Mesenchymal stem cell (in vitro differentiated cells and primary cell): ENCODE measurements at regions not wholly inside any gene's neighbourhood (a gene's known extent, or its start where the extent isn't known, plus 50 kb on each side); places are given as distances from the start of the nearest gene placed in this dataset.
A peak's percentile ranks its signal among the peaks of the same experiment; 100 is the strongest.

ENCODE experiments used
- DNase-seq: peaks from one replicate; pipeline ENCODE4 v3.0.0-alpha.2; 2013
- H2AFZ ChIP-seq: one replicate; pipeline ENCODE4 v1.6.1; 2013; ENCODE audit warnings: low read depth, mild to moderate bottlenecking, control low read depth, inconsistent platforms, low read length, moderate library complexity
- H2AK5ac ChIP-seq: 2 replicates; pipeline ENCODE4 v1.6.1; 2013; ENCODE audit warnings: low read length, moderate library complexity, mild to moderate bottlenecking, inconsistent platforms; ENCODE audit not compliant: severe bottlenecking
- H2BK120ac ChIP-seq: one replicate; pipeline ENCODE4 v1.6.1; 2013; ENCODE audit warnings: low read depth, mild to moderate bottlenecking, inconsistent platforms, low read length, moderate library complexity
- H2BK12ac ChIP-seq, 2 experiments: one replicate each; pipeline ENCODE4 v1.6.1; 2013; ENCODE audit warnings: inconsistent platforms in 2 of 2, low read length in 2 of 2, mild to moderate bottlenecking in 2 of 2, moderate library complexity in 2 of 2, control low read depth in 1 of 2
- H2BK15ac ChIP-seq: one replicate; pipeline ENCODE4 v1.6.1; 2013; ENCODE audit warnings: mild to moderate bottlenecking, low read depth, inconsistent platforms; ENCODE audit not compliant: poor library complexity, severe bottlenecking
- H2BK5ac ChIP-seq: 2 replicates; pipeline ENCODE4 v1.6.1; 2013; ENCODE audit warnings: low read depth, mild to moderate bottlenecking, low read length, control low read depth, inconsistent platforms; ENCODE audit not compliant: poor library complexity, severe bottlenecking
- H3K14ac ChIP-seq, 2 experiments: one replicate each; pipeline ENCODE4 v1.6.1; 2013; ENCODE audit warnings: inconsistent platforms in 2 of 2, low read length in 2 of 2, control low read depth in 1 of 2, mild to moderate bottlenecking in 1 of 2, moderate library complexity in 1 of 2
- H3K18ac ChIP-seq, 2 experiments: one replicate each; pipeline ENCODE4 v1.6.1; 2013; ENCODE audit warnings: inconsistent platforms in 2 of 2, low read length in 2 of 2, control low read depth in 1 of 2, low read depth in 1 of 2, mild to moderate bottlenecking in 1 of 2
- H3K23ac ChIP-seq, 2 experiments: one replicate each; pipeline ENCODE4 v1.6.1; 2013; ENCODE audit warnings: inconsistent platforms in 2 of 2, low read length in 2 of 2, mild to moderate bottlenecking in 2 of 2, moderate library complexity in 2 of 2, control low read depth in 1 of 2
- H3K27ac ChIP-seq: 2 replicates; pipeline ENCODE4 v1.5.1; 2013; ENCODE audit warnings: mild to moderate bottlenecking, moderate library complexity, low read length, control low read depth, inconsistent platforms; ENCODE audit not compliant: poor library complexity, severe bottlenecking
- H3K27me3 ChIP-seq, 2 experiments: 2 replicates each; pipeline versions ENCODE4 v1.6.1 to v1.7.0; 2013; ENCODE audit warnings: low read length in 2 of 2, mild to moderate bottlenecking in 2 of 2, moderate library complexity in 2 of 2, control low read depth in 1 of 2, inconsistent platforms in 1 of 2; ENCODE audit not compliant: control insufficient read depth in 1 of 2, insufficient read depth in 1 of 2
- H3K36me3 ChIP-seq, 2 experiments: 2 replicates each; pipeline versions ENCODE4 v1.6.1 to v1.7.0; 2013; ENCODE audit warnings: low read length in 2 of 2, control low read depth in 1 of 2, inconsistent platforms in 1 of 2, low read depth in 1 of 2, mild to moderate bottlenecking in 1 of 2; ENCODE audit not compliant: insufficient read depth in 2 of 2, control insufficient read depth in 1 of 2
- H3K4ac ChIP-seq, 2 experiments: one replicate each; pipeline ENCODE4 v1.6.1; 2013; ENCODE audit warnings: inconsistent platforms in 2 of 2, low read length in 2 of 2, mild to moderate bottlenecking in 2 of 2, moderate library complexity in 2 of 2, control low read depth in 1 of 2, low read depth in 1 of 2
- H3K4me1 ChIP-seq: 2 replicates; pipeline ENCODE4 v1.6.1; 2013; ENCODE audit warnings: low read depth, low read length, control low read depth; ENCODE audit not compliant: control insufficient read depth, insufficient read depth
- H3K4me2 ChIP-seq: 2 replicates; pipeline ENCODE4 v1.6.1; 2013; ENCODE audit warnings: low read length, mild to moderate bottlenecking, inconsistent platforms; ENCODE audit not compliant: poor library complexity, severe bottlenecking
- H3K4me3 ChIP-seq, 2 experiments: 2 replicates each; pipeline versions ENCODE4 v1.5.1 to v1.7.0; 2013; ENCODE audit warnings: low read length in 2 of 2, mild to moderate bottlenecking in 2 of 2, control low read depth in 1 of 2, low read depth in 1 of 2; ENCODE audit not compliant: insufficient read depth in 1 of 2
- H3K79me1 ChIP-seq: replicated peaks from 2 replicates; pipeline ENCODE4 v1.6.1; 2013; ENCODE audit warnings: mild to moderate bottlenecking, control low read depth, low read length, inconsistent platforms; ENCODE audit not compliant: poor library complexity, severe bottlenecking
- H3K9ac ChIP-seq: 2 replicates; pipeline ENCODE4 v1.7.0; 2013; ENCODE audit warnings: mild to moderate bottlenecking, low read length, moderate library complexity
- H3K9me3 ChIP-seq: 2 replicates; pipeline ENCODE4 v1.7.0; 2013; ENCODE audit warnings: mild to moderate bottlenecking, low read length; ENCODE audit not compliant: control insufficient read depth
- H4K8ac ChIP-seq: one replicate; pipeline ENCODE4 v1.6.1; 2013; ENCODE audit warnings: inconsistent platforms, mild to moderate bottlenecking, low read length, moderate library complexity
- H4K91ac ChIP-seq: one replicate; pipeline ENCODE4 v1.6.1; 2013; ENCODE audit warnings: mild to moderate bottlenecking, low read length, inconsistent platforms
- WGBS: methylation state at CpG from one replicate; pipeline ENCODE4 v1.1.7; 2013; ENCODE audit warnings: mixed read lengths; 5-methylcytosine and 5-hydroxymethylcytosine counted together

DNA sequence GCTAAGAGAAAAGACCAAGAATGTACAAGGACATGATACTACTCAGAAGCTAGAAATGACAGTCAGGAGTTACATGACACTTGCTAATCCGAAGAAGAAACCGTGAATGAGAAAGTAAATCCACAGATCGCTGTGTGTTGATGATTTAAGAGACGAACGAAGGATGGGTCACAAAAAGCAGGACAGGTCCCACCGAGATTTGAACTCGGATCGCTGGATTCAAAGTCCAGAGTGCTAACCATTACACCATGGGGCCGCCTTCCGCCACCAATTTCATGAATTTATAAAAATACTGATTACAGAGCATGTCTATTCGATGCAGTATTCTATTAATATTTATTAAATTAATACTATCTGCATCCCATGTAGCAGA, 54.0 kb upstream of the BTN3A2 start:
- no peak overlapping the region for H4K91ac ChIP-seq
- no peaks in the 10 kb centered on the region for H3K36me3 ChIP-seq
- H2BK12ac ChIP-seq, result no peak overlapping the region
- H3K79me1 ChIP-seq, result no peaks in the 10 kb centered on the region
- H3K9ac ChIP-seq, result no peak overlapping the region
- H3K27me3 ChIP-seq, result no peaks in the 10 kb centered on the region
- no peaks in the 10 kb centered on the region for H3K9me3 ChIP-seq
- no peak overlapping the region for H3K14ac ChIP-seq
- H2AK5ac ChIP-seq, result peak overlapping the region; percentile 90
- no peak overlapping the region for H4K8ac ChIP-seq
- H3K4me3 ChIP-seq, result peak overlapping the region in 1 of 2 experiments; percentile 79
- no peak overlapping the region for H3K4ac ChIP-seq
- H3K4me1 ChIP-seq, result peaks cover 4% of the 10 kb centered on the region
- H3K23ac ChIP-seq, result no peak overlapping the region
- no peak overlapping the region for H2BK5ac ChIP-seq
- peak; percentile 55 for DNase-seq
- WGBS, result under 1% methylated on average over 8 of the region's 11 CpGs
- peak overlapping the region; percentile 1 for H3K4me2 ChIP-seq
- peak overlapping the region; percentile 93 for H3K27ac ChIP-seq
- H2AFZ ChIP-seq, result no peak overlapping the region
- no peak overlapping the region for H2BK120ac ChIP-seq
- no peak overlapping the region for H3K18ac ChIP-seq
- H2BK15ac ChIP-seq, result no peak overlapping the region

DNA sequence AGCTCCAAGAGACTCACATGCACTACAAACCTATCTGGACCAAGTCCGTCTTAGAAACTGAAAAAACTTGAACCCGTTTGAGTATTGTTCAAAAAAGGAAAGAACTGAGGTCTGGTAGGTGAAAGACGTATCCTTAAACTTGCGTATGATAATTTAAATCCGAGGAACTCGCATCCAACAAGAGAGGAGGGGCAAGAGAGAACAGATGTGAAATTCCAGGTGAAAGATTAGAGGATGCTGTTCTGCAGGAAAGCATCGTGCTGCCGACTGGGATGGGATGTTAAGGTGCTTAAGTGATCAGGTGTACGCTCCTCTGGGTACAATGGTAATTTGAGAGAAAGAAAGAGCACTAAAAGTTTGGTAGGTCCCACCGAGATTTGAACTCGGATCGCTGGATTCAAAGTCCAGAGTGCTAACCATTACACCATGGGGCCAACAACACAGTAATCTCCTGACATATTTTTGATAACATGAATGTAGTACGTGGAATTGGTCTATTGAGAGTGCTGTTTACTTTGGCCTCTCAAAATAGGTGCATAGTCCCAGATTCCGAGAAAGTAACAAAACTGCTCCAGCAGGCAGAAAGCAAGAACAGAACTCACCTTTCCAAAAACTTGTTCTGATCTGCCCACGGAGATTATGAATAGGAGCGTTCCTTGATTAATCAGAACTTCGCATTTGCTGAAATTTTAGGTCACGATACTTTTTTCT, 53.5 kb upstream of the BTN3A2 start:
- Histone ChIP-seq H2AFZ (no peak overlapping the region), H3K27ac (peak overlapping the region; percentile 71), H3K4me2 (peak overlapping the region; percentile 38), H3K4me3 (peak overlapping the region in 1 of 2 experiments; percentile 79), H3K79me1 (no peaks in the 10 kb centered on the region), H3K9ac (peak overlapping the region; percentile 79), H2BK12ac (no peak overlapping the region), H3K18ac (no peak overlapping the region), H3K4ac (no peak overlapping the region), H2AK5ac (no peak overlapping the region), H2BK120ac (no peak overlapping the region), H3K9me3 (no peaks in the 10 kb centered on the region), H3K36me3 (no peaks in the 10 kb centered on the region), H2BK15ac (no peak overlapping the region), H3K4me1 (peaks cover 2% of the 10 kb centered on the region), H4K91ac (no peak overlapping the region), H3K27me3 (no peaks in the 10 kb centered on the region), H4K8ac (no peak overlapping the region), H2BK5ac (no peak overlapping the region), H3K14ac (no peak overlapping the region), H3K23ac (no peak overlapping the region)
- 7% methylated on average over 13 of the region's 18 CpGs for WGBS
- DNase-seq, result peak; percentile 73

DNA sequence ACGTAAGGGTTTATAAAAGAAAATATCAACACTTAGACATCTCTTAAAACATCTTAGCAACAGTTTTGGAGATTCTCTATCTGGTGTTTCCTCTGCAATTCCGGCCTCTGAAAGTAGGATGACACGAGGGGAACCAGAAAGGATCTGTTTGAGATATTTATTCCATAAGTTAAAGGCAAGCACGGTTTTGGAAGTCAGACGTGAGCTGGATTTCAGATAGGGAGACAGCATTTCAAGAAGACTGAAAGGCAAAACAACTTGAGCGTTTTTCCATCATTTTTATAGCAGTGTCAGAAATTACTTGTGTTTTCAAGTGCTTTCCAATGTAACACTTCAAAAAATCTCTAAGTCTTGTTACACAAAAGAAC, 52.9 kb upstream of the BTN3A2 start:
- H3K9me3 ChIP-seq, result no peaks in the 10 kb centered on the region
- H3K4me1 ChIP-seq, result peaks cover 1% of the 10 kb centered on the region
- H2BK15ac ChIP-seq, result no peak overlapping the region
- H2AK5ac ChIP-seq, result no peak overlapping the region
- H2BK12ac ChIP-seq, result no peak overlapping the region
- no peak overlapping the region for H2AFZ ChIP-seq
- peak overlapping the region; percentile 38 for H3K4me2 ChIP-seq
- H3K18ac ChIP-seq, result no peak overlapping the region
- 4% methylated on average over 5 of the region's 6 CpGs for WGBS
- H3K79me1 ChIP-seq, result no peaks in the 10 kb centered on the region
- peak; percentile 68 for DNase-seq
- no peak overlapping the region for H3K14ac ChIP-seq
- H4K91ac ChIP-seq, result no peak overlapping the region
- H2BK5ac ChIP-seq, result no peak overlapping the region
- H3K27ac ChIP-seq, result peak overlapping the region; percentile 71
- no peaks in the 10 kb centered on the region for H3K27me3 ChIP-seq
- H3K4me3 ChIP-seq, result peak overlapping the region in 1 of 2 experiments; percentile 79
- H3K4ac ChIP-seq, result no peak overlapping the region
- no peak overlapping the region for H2BK120ac ChIP-seq
- no peak overlapping the region for H3K23ac ChIP-seq
- H4K8ac ChIP-seq, result no peak overlapping the region
- H3K9ac ChIP-seq, result peak overlapping the region; percentile 79
- H3K36me3 ChIP-seq, result no peaks in the 10 kb centered on the region

DNA sequence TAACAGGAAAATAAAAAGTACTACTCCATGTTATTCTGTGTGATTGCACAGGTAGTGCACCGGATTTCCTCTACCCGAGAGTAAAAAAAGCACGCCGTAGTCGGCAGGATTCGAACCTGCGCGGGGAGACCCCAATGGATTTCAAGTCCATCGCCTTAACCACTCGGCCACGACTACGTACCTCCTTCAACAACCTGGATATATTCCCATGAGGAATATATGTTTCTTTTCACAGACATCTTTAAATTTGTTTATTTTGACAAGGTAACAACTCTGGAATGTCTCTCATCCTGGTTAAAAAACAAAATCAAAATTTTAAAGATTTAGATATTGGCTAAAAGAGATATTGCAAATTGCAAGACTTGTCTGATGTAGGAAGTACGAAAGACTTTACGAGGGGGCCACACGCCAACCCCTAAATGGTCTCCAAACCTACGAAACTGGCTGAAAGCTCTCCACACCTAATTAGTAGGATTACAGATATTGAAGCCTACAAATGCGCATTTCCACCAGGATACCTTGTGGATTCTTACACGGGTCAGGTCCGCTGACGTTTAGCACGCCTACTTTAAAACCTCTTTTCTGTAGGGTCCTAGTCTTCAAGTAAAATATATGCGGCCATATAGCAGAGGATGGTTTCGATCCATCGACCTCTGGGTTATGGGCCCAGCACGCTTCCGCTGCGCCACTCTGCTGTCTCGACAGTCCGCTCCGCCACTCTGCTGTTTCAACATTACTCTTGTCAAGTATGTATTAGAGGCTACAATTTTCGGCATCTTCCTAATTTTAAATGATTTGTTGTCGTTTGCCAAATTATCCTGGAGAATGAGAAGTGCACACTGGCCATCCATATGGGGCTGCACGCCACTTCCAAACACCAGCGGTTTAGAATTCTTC, 52.2 kb upstream of the BTN3A2 start:
- Histone ChIP-seq H3K4ac (no peak overlapping the region), H2BK5ac (no peak overlapping the region), H2AK5ac (no peak overlapping the region), H2BK120ac (no peak overlapping the region), H3K4me3 (peak overlapping the region; percentile 20 to 79), H3K14ac (no peak overlapping the region), H3K4me1 (peaks cover 1% of the 10 kb centered on the region), H4K91ac (no peak overlapping the region), H2BK15ac (no peak overlapping the region), H3K18ac (no peak overlapping the region), H3K27ac (peak overlapping the region; percentile 83), H3K79me1 (no peaks in the 10 kb centered on the region), H2AFZ (no peak overlapping the region), H4K8ac (no peak overlapping the region), H3K27me3 (no peaks in the 10 kb centered on the region), H3K23ac (no peak overlapping the region), H3K9me3 (no peaks in the 10 kb centered on the region), H2BK12ac (no peak overlapping the region), H3K36me3 (no peaks in the 10 kb centered on the region), H3K4me2 (peak overlapping the region; percentile 66), H3K9ac (peak overlapping the region; percentile 79)
- 1% methylated on average over 29 of the region's 34 CpGs for WGBS
- peak; percentile 94 for DNase-seq
